ENCODE measurements at regions not wholly inside any gene's neighbourhood (a gene's known extent, or its start where the extent isn't known, plus 50 kb on each side); places are given as distances from the start of the nearest gene placed in this dataset.
"Not testable (repeated sequence)": the region's sequence is repeated elsewhere in the genome, so short reads cannot be mapped to it uniquely, and the experiment has no call there.

- TF ChIP-seq, protein P1, sequence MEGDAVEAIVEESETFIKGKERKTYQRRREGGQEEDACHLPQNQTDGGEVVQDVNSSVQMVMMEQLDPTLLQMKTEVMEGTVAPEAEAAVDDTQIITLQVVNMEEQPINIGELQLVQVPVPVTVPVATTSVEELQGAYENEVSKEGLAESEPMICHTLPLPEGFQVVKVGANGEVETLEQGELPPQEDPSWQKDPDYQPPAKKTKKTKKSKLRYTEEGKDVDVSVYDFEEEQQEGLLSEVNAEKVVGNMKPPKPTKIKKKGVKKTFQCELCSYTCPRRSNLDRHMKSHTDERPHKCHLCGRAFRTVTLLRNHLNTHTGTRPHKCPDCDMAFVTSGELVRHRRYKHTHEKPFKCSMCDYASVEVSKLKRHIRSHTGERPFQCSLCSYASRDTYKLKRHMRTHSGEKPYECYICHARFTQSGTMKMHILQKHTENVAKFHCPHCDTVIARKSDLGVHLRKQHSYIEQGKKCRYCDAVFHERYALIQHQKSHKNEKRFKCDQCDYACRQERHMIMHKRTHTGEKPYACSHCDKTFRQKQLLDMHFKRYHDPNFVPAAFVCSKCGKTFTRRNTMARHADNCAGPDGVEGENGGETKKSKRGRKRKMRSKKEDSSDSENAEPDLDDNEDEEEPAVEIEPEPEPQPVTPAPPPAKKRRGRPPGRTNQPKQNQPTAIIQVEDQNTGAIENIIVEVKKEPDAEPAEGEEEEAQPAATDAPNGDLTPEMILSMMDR (IDR thresholded peaks at IDR 0.05), result not testable (repeated sequence)
- TF ChIP-seq POLR2A (IDR thresholded peaks at IDR 0.05), result not testable (repeated sequence)
These were observed 123.9 kb downstream of the MREG start for GRCh38 chr2:215889240-215889969.
